ENCODE measurements at regions not wholly inside any gene's neighbourhood (a gene's known extent, or its start where the extent isn't known, plus 50 kb on each side); places are given as distances from the start of the nearest gene placed in this dataset.

DNA sequence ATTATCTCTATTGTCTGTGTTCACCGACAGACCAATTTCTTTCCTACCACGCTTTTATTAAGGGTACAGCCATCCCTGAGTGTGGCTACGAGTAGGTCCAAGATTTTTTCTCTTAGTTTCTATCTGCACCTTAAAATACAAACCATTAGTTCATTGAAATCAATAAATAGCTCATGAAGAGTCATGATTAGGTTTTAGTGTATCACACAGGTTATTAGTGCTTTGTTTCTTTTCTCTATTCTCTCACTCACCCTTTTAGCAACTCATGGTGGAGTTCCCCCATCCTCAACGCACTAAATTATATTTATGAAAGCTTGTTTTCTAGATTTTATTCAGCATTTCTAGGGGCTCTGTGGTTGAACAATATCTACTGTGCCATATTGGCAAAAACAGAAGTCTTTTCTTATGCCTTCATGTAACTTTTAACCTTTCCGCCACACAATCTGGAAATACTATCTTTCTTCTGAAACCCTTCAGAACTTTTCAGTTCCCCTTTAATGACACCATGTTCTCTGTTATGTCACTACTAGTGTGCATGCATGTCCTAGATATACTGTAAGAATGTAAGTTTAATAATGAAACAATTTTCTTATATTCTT is 128.2 kb upstream of the LAMA2 start:
- Histone ChIP-seq H3K27ac (ENCODE audit: low read depth, low read length) (no peak overlapping the region), H3K9me3 (ENCODE audit: control insufficient read depth, insufficient read depth, low read length) (no peaks in the 10 kb centered on the region), H3K4me2 (ENCODE audit: low read length) (no peak overlapping the region), H3K9me2 (replicated peaks; ENCODE audit: control insufficient read depth, low read length) (no peaks in the 10 kb centered on the region), H3K4me3 (ENCODE audit: low read length) (no peak overlapping the region), H3K79me2 (ENCODE audit: control insufficient read depth, low read length) (no peaks in the 10 kb centered on the region), H3K36me3 (ENCODE audit: control insufficient read depth, low read length) (no peaks in the 10 kb centered on the region), H3K4me1 (ENCODE audit: control insufficient read depth, low read length) (no peaks in the 10 kb centered on the region), H3F3A (ENCODE audit: control insufficient read depth, insufficient read depth) (no peaks in the 10 kb centered on the region), H3K27me3 (ENCODE audit: control insufficient read depth, low read length) (no peaks in the 10 kb centered on the region), H4K20me1 (ENCODE audit: control insufficient read depth, insufficient read depth, low read depth, low read length) (no peaks in the 10 kb centered on the region)
- TF ChIP-seq EZH2phosphoT487 (IDR thresholded peaks at IDR 0.05; ENCODE audit: borderline replicate concordance, low read length), result no peak
- TF ChIP-seq CTCF (IDR thresholded peaks at IDR 0.05; ENCODE audit: low read depth, low read length, poor library complexity, severe bottlenecking), result no peak

DNA sequence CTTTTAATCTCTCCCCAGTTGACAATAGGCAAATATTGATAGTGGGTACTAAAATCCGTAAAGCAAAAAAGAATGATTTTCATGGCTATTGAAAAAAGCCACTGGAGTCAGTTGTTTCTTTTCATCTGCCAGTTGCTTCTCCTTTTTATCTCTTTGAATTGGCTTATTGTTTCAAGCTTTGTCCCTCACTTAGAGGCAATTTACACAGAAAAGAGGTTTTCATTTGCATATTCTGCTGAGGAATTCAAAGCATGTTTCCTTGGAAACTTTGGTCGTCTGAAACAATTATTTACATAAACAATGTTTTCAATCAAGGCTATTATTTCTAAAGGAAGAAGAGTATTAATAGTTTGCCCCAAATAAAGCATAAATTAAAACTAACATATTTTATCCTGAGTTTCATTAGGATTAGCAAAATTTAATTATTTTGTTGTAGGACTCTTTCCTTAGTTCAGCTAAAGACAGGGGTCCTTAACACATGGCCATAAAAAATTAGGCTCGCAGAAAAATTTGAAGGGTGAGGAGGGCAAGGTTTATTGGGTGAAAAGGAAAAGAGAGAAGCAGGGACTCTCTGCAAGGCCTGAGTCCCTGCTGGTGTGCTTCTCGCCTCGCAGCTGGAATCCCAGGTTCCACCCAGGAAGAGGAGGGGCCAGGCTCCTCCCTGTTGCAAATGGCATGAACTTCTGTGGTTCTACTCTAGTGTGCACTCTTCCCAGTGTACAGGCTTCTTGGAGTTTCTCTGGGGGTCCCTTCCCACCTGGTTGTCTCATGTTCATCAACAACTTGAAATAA is 138.8 kb upstream of the LAMA2 start:
- Histone ChIP-seq H3K27ac (ENCODE audit: low read depth, low read length) (no peak overlapping the region), H3K36me3 (ENCODE audit: control insufficient read depth, low read length) (no peaks in the 10 kb centered on the region)
- TF ChIP-seq EZH2phosphoT487 (IDR thresholded peaks at IDR 0.05; ENCODE audit: borderline replicate concordance, low read length), result no peak
- no peak for TF ChIP-seq CTCF (IDR thresholded peaks at IDR 0.05; ENCODE audit: low read depth, low read length, poor library complexity, severe bottlenecking)

DNA sequence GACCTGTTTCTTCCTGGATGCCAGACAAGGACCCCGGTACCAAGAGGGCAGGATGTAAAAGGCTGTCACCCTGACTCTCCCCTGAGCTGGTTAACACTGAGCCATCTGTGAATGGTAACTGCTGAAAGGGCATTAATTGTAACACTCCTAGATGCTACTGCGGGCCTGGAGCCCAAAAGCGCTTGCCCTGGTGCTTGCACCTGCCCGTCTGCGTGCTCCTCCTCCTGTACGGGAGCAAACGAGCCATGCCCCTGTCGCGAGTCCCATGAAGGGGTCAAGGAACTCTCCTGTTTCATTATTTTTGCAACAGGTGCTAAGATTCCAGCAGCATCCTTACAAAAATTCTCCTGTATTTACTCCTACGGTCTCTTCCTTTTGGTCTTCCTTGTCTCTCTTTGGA is 140.0 kb upstream of the LAMA2 start:
- no peaks in the 10 kb centered on the region for H3K9me3 ChIP-seq (ENCODE audit: control insufficient read depth, insufficient read depth, low read length)

More for the DNA sequence above, 138.8 kb upstream of the LAMA2 start:
- no peak overlapping the region for H3K4me3 ChIP-seq (ENCODE audit: low read length)
- H3F3A ChIP-seq (ENCODE audit: control insufficient read depth, insufficient read depth), result no peaks in the 10 kb centered on the region
- H3K9me3 ChIP-seq (ENCODE audit: control insufficient read depth, insufficient read depth, low read length), result no peaks in the 10 kb centered on the region
- no peaks in the 10 kb centered on the region for H3K79me2 ChIP-seq (ENCODE audit: control insufficient read depth, low read length)
- no peaks in the 10 kb centered on the region for H4K20me1 ChIP-seq (ENCODE audit: control insufficient read depth, insufficient read depth, low read depth, low read length)
- H3K27me3 ChIP-seq (ENCODE audit: control insufficient read depth, low read length), result no peaks in the 10 kb centered on the region
- H3K9me2 ChIP-seq (replicated peaks; ENCODE audit: control insufficient read depth, low read length), result no peaks in the 10 kb centered on the region
- H3K4me2 ChIP-seq (ENCODE audit: low read length), result no peak overlapping the region
- H3K4me1 ChIP-seq (ENCODE audit: control insufficient read depth, low read length), result no peaks in the 10 kb centered on the region

More for the DNA sequence above, 140.0 kb upstream of the LAMA2 start:
- no peaks in the 10 kb centered on the region for H3K36me3 ChIP-seq (ENCODE audit: control insufficient read depth, low read length)
- H3K27me3 ChIP-seq (ENCODE audit: control insufficient read depth, low read length), result no peaks in the 10 kb centered on the region
- H3K27ac ChIP-seq (ENCODE audit: low read depth, low read length), result no peak overlapping the region
- H3K4me1 ChIP-seq (ENCODE audit: control insufficient read depth, low read length), result no peaks in the 10 kb centered on the region
- H3F3A ChIP-seq (ENCODE audit: control insufficient read depth, insufficient read depth), result no peaks in the 10 kb centered on the region
- no peak overlapping the region for H3K4me3 ChIP-seq (ENCODE audit: low read length)
- no peak overlapping the region for H3K4me2 ChIP-seq (ENCODE audit: low read length)
- TF ChIP-seq CTCF (IDR thresholded peaks at IDR 0.05; ENCODE audit: low read depth, low read length, poor library complexity, severe bottlenecking) (no peak), EZH2phosphoT487 (IDR thresholded peaks at IDR 0.05; ENCODE audit: borderline replicate concordance, low read length) (no peak)
- no peaks in the 10 kb centered on the region for H3K79me2 ChIP-seq (ENCODE audit: control insufficient read depth, low read length)
- H4K20me1 ChIP-seq (ENCODE audit: control insufficient read depth, insufficient read depth, low read depth, low read length), result no peaks in the 10 kb centered on the region
- H3K9me2 ChIP-seq (replicated peaks; ENCODE audit: control insufficient read depth, low read length), result no peaks in the 10 kb centered on the region

Data from DOHH2 (cell line).